ENCODE measurements at regions not wholly inside any gene's neighbourhood (a gene's known extent, or its start where the extent isn't known, plus 50 kb on each side); places are given as distances from the start of the nearest gene placed in this dataset.

DNA sequence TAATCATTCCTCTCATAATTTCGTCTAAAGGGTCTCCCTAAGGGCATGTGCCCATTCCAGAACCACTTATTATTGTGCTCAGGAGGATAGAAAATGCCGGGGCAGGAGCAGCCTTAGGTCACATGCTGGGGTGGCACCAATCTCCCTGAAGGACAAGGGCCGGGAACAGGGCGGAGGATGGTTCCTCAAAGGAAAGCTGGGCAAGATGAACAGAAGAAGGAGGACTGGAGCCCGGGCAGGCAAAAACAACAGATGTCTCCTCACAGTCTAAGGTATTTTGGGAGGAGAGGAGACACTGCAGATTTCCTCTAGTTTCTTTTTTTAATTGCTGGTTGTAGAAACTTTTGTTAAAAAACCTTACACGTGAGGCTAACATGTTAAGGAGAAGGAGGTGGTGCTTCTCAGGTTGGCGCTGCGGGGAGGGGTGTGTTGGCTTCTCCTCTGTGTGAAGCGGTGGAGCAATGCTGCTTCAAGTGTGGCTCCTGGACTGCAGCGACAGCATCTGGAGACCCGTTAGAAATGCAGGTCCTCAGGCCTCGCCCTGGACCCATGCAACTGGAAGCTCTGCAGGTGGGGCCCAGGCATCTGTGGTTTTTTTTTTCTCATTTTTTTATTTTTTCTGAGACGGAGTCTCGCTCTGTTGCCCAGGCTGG is 164.8 kb downstream of the AACS start:
- Histone ChIP-seq H3K9me3 (ENCODE audit: low read length) (no peaks in the 10 kb centered on the region), H3K4me2 (ENCODE audit: low read length) (no peak overlapping the region), H3K27me3 (ENCODE audit: insufficient read depth, low read length) (no peaks in the 10 kb centered on the region), H3K27ac (ENCODE audit: low read depth, low read length, poor library complexity, severe bottlenecking) (no peak overlapping the region), H3K4me1 (ENCODE audit: insufficient read depth, low read length, severe bottlenecking) (no peaks in the 10 kb centered on the region), H3K9me2 (ENCODE audit: low read depth, low read length) (no peaks in the 10 kb centered on the region), H3K36me3 (ENCODE audit: insufficient read depth, low read length) (no peaks in the 10 kb centered on the region), H2AFZ (ENCODE audit: low read length) (no peak overlapping the region), H4K20me1 (ENCODE audit: insufficient read depth, low read length) (no peaks in the 10 kb centered on the region), H3K4me3 (ENCODE audit: low read depth, low read length, poor library complexity, severe bottlenecking) (no peak overlapping the region), H3K9ac (ENCODE audit: low read length) (no peak overlapping the region), H3F3A (ENCODE audit: insufficient read depth, low read length) (no peaks in the 10 kb centered on the region), H3K79me2 (ENCODE audit: insufficient read depth, low read length) (no peaks in the 10 kb centered on the region)
- no peak for TF ChIP-seq EZH2 (IDR thresholded peaks at IDR 0.05; ENCODE audit: borderline replicate concordance, low read length)
- TF ChIP-seq, protein P1, sequence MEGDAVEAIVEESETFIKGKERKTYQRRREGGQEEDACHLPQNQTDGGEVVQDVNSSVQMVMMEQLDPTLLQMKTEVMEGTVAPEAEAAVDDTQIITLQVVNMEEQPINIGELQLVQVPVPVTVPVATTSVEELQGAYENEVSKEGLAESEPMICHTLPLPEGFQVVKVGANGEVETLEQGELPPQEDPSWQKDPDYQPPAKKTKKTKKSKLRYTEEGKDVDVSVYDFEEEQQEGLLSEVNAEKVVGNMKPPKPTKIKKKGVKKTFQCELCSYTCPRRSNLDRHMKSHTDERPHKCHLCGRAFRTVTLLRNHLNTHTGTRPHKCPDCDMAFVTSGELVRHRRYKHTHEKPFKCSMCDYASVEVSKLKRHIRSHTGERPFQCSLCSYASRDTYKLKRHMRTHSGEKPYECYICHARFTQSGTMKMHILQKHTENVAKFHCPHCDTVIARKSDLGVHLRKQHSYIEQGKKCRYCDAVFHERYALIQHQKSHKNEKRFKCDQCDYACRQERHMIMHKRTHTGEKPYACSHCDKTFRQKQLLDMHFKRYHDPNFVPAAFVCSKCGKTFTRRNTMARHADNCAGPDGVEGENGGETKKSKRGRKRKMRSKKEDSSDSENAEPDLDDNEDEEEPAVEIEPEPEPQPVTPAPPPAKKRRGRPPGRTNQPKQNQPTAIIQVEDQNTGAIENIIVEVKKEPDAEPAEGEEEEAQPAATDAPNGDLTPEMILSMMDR (IDR thresholded peaks at IDR 0.05; ENCODE audit: low read length), result peak; percentile 13; the same call in 1 of the 2 replicates

DNA sequence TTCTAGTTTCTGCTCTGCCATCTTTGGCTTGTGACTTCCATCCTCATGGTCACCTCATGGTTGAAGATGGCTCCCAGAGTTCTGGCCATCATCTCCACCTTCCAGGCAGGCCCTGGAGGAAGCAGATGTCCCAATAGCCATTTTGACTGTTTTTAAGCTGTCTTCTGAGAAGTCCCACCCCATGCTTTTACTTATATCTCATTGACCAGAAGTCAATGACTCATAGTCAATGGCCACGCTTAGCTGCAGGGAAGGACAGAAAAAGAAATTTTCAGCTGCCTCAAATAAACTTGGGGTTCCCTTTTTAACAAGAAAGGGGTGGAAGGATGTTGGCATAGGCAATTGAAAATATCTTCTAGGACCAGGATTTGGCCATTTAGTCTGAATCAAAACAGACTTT is 168.1 kb downstream of the AACS start:
- no peaks in the 10 kb centered on the region for H3K36me3 ChIP-seq (ENCODE audit: insufficient read depth, low read length)
- no peak overlapping the region for H3K4me3 ChIP-seq (ENCODE audit: low read depth, low read length, poor library complexity, severe bottlenecking)
- no peaks in the 10 kb centered on the region for H4K20me1 ChIP-seq (ENCODE audit: insufficient read depth, low read length)
- no peaks in the 10 kb centered on the region for H3K79me2 ChIP-seq (ENCODE audit: insufficient read depth, low read length)
- no peak overlapping the region for H2AFZ ChIP-seq (ENCODE audit: low read length)
- H3K9ac ChIP-seq (ENCODE audit: low read length), result no peak overlapping the region
- no peaks in the 10 kb centered on the region for H3K4me1 ChIP-seq (ENCODE audit: insufficient read depth, low read length, severe bottlenecking)
- no peak overlapping the region for H3K4me2 ChIP-seq (ENCODE audit: low read length)
- no peaks in the 10 kb centered on the region for H3F3A ChIP-seq (ENCODE audit: insufficient read depth, low read length)
- no peaks in the 10 kb centered on the region for H3K27me3 ChIP-seq (ENCODE audit: insufficient read depth, low read length)
- TF ChIP-seq EZH2 (IDR thresholded peaks at IDR 0.05; ENCODE audit: borderline replicate concordance, low read length), result no peak
- TF ChIP-seq, protein P1 (IDR thresholded peaks at IDR 0.05; ENCODE audit: low read length), result no peak
- H3K27ac ChIP-seq (ENCODE audit: low read depth, low read length, poor library complexity, severe bottlenecking), result no peak overlapping the region
- no peaks in the 10 kb centered on the region for H3K9me2 ChIP-seq (ENCODE audit: low read depth, low read length)
- H3K9me3 ChIP-seq (ENCODE audit: low read length), result no peaks in the 10 kb centered on the region

DNA sequence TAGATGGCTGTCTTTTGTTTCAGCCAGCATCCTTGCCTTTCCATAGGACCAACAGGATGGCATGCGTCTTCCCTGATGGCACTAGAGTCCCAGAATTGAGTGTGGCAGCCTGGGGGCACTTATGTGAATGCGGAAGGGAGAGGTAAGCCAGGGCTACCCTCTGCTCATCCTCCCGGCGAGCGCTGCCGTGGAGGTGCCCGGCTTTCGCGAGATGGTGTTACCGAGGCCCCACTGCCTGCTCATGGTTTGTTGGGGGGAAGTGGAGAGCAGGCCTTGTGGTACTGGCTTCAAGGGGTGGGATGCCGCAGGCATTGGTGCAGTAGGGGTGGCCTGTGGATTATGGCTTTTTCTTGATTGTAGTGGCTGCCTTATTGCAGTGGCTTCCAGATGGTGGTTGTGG is 174.3 kb downstream of the AACS start:
- no peaks in the 10 kb centered on the region for H3K27me3 ChIP-seq (ENCODE audit: insufficient read depth, low read length)
- no peaks in the 10 kb centered on the region for H3K9me3 ChIP-seq (ENCODE audit: low read length)
- H3K36me3 ChIP-seq (ENCODE audit: insufficient read depth, low read length), result no peaks in the 10 kb centered on the region
- no peak overlapping the region for H3K27ac ChIP-seq (ENCODE audit: low read depth, low read length, poor library complexity, severe bottlenecking)
- H3K4me1 ChIP-seq (ENCODE audit: insufficient read depth, low read length, severe bottlenecking), result no peaks in the 10 kb centered on the region
- H3F3A ChIP-seq (ENCODE audit: insufficient read depth, low read length), result no peaks in the 10 kb centered on the region
- no peaks in the 10 kb centered on the region for H3K79me2 ChIP-seq (ENCODE audit: insufficient read depth, low read length)
- H3K9me2 ChIP-seq (ENCODE audit: low read depth, low read length), result no peaks in the 10 kb centered on the region
- TF ChIP-seq EZH2 (IDR thresholded peaks at IDR 0.05; ENCODE audit: borderline replicate concordance, low read length), result no peak
- TF ChIP-seq, protein P1 (IDR thresholded peaks at IDR 0.05; ENCODE audit: low read length), result no peak
- H4K20me1 ChIP-seq (ENCODE audit: insufficient read depth, low read length), result no peaks in the 10 kb centered on the region
- no peak overlapping the region for H3K4me3 ChIP-seq (ENCODE audit: low read depth, low read length, poor library complexity, severe bottlenecking)
- H3K9ac ChIP-seq (ENCODE audit: low read length), result no peak overlapping the region
- H3K4me2 ChIP-seq (ENCODE audit: low read length), result no peak overlapping the region
- H2AFZ ChIP-seq (ENCODE audit: low read length), result no peak overlapping the region
